H1 (cell line): ENCODE measurements at regions not wholly inside any gene's neighbourhood (a gene's known extent, or its start where the extent isn't known, plus 50 kb on each side); places are given as distances from the start of the nearest gene placed in this dataset.

Source experiments
- CTCF ChIP-seq, 3 experiments: IDR thresholded peaks; 1 replicate in 2 of 3; 2 replicates in 1 of 3; pipeline versions ENCODE4 v1.5.1 to v1.6.1; 2011; ENCODE audit warnings: low read length in 3 of 3, mild to moderate bottlenecking in 3 of 3, inconsistent platforms in 2 of 3, low read depth in 1 of 3, moderate library complexity in 1 of 3; ENCODE audit not compliant: insufficient read depth in 1 of 3; ENCODE audit errors: control extremely low read depth in 1 of 3
- RFX5 ChIP-seq: IDR thresholded peaks from 2 replicates; pipeline ENCODE4 v1.6.1; 2011; ENCODE audit warnings: low read depth, low read length, improper control_type of control experiment, borderline replicate concordance

GRCh38 chr4:44806071-44806470 lies 79.7 kb upstream of the GNPDA2 start (continued):
- TF ChIP-seq CTCF (IDR thresholded peaks at IDR 0.05; ENCODE audit: control extremely low read depth in 1 of 3, insufficient read depth in 1 of 3, low read depth in 1 of 3, low read length in 3 of 3) (no peak), RFX5 (no peak)
